H1 (cell line): ENCODE measurements at regions not wholly inside any gene's neighbourhood (a gene's known extent, or its start where the extent isn't known, plus 50 kb on each side); places are given as distances from the start of the nearest gene placed in this dataset.

Experiments used
- TF ChIP-seq, protein P1 (sequence below): IDR thresholded peaks from 2 replicates; pipeline ENCODE4 v1.6.1; 2012; ENCODE audit warnings: low read length, inconsistent platforms

- TF ChIP-seq, protein P1, sequence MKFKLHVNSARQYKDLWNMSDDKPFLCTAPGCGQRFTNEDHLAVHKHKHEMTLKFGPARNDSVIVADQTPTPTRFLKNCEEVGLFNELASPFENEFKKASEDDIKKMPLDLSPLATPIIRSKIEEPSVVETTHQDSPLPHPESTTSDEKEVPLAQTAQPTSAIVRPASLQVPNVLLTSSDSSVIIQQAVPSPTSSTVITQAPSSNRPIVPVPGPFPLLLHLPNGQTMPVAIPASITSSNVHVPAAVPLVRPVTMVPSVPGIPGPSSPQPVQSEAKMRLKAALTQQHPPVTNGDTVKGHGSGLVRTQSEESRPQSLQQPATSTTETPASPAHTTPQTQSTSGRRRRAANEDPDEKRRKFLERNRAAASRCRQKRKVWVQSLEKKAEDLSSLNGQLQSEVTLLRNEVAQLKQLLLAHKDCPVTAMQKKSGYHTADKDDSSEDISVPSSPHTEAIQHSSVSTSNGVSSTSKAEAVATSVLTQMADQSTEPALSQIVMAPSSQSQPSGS = no peak
Measured at GRCh38 chr13:85608255-85608829, 190.9 kb downstream of the SLITRK6 start (continued).
